Gastroesophageal sphincter (tissue), 3 donors: ENCODE measurements at regions not wholly inside any gene's neighbourhood (a gene's known extent, or its start where the extent isn't known, plus 50 kb on each side); places are given as distances from the start of the nearest gene placed in this dataset.

ENCODE experiments used
- EP300 ChIP-seq: sonication (generic); formaldehyde crosslinking; IDR thresholded peaks from one replicate; pipeline ENCODE4 v1.6.1; 2017; ENCODE audit warnings: antibody characterized with exemption, mild to moderate bottlenecking
- POLR2A ChIP-seq, 2 donors: fragments of 450-650 bp; IDR thresholded peaks; one replicate each; pipeline ENCODE4 v1.6.1; 2017; ENCODE audit warnings: antibody characterized with exemption in 2 of 2, mild to moderate bottlenecking in 2 of 2, moderate library complexity in 1 of 2
- POLR2AphosphoS5 ChIP-seq: sonication (generic); formaldehyde crosslinking; IDR thresholded peaks from one replicate; pipeline ENCODE4 v1.6.1; 2017; ENCODE audit warnings: antibody characterized with exemption
- TF ChIP-seq, protein P1 (sequence below), 4 experiments: fragments of 200-600 bp in 2 of 4; fragments of 450-650 bp in 2 of 4; sonication (generic) in 1 of 4; IDR thresholded peaks; one replicate each; pipeline ENCODE4 v1.5.1; 2017 to 2019; ENCODE audit warnings: antibody characterized with exemption in 4 of 4, mild to moderate bottlenecking in 2 of 4, moderate library complexity in 2 of 4

DNA sequence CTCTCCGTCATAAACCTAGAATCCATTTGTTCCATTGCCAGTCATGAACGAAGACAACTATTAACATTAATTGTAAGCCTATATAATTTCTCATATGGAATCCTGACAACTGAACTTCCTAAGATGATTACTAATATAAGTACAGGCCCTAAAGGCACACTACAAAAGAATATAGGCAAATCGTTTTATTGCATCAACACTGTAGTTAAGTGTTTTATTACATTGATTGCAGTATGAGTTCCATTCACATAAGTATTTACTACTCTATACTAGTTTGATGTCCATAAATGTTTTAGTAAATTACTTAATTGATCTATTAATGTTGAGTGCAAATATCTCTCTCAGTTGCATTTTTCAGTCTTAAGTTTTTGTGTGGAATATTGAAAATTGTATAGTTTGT, 113.1 kb upstream of the SEMA3C start:
- TF ChIP-seq POLR2A (IDR thresholded peaks at IDR 0.05), result no peak
- TF ChIP-seq POLR2AphosphoS5, result no peak
- TF ChIP-seq, protein P1, sequence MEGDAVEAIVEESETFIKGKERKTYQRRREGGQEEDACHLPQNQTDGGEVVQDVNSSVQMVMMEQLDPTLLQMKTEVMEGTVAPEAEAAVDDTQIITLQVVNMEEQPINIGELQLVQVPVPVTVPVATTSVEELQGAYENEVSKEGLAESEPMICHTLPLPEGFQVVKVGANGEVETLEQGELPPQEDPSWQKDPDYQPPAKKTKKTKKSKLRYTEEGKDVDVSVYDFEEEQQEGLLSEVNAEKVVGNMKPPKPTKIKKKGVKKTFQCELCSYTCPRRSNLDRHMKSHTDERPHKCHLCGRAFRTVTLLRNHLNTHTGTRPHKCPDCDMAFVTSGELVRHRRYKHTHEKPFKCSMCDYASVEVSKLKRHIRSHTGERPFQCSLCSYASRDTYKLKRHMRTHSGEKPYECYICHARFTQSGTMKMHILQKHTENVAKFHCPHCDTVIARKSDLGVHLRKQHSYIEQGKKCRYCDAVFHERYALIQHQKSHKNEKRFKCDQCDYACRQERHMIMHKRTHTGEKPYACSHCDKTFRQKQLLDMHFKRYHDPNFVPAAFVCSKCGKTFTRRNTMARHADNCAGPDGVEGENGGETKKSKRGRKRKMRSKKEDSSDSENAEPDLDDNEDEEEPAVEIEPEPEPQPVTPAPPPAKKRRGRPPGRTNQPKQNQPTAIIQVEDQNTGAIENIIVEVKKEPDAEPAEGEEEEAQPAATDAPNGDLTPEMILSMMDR (IDR thresholded peaks at IDR 0.05), result no peak
- no peak for TF ChIP-seq EP300
